SH-SY5Y (cell line): ENCODE measurements at regions not wholly inside any gene's neighbourhood (a gene's known extent, or its start where the extent isn't known, plus 50 kb on each side); places are given as distances from the start of the nearest gene placed in this dataset.

ENCODE experiments used
- GATA2 ChIP-seq: IDR thresholded peaks from 2 replicates; pipeline ENCODE4 v1.6.1; 2011; ENCODE audit warnings: mild to moderate bottlenecking, low read depth, low read length
- GATA3 ChIP-seq: IDR thresholded peaks from 2 replicates; pipeline ENCODE4 v1.6.1; 2011; ENCODE audit warnings: low read depth, mild to moderate bottlenecking, low read length, moderate library complexity

DNA sequence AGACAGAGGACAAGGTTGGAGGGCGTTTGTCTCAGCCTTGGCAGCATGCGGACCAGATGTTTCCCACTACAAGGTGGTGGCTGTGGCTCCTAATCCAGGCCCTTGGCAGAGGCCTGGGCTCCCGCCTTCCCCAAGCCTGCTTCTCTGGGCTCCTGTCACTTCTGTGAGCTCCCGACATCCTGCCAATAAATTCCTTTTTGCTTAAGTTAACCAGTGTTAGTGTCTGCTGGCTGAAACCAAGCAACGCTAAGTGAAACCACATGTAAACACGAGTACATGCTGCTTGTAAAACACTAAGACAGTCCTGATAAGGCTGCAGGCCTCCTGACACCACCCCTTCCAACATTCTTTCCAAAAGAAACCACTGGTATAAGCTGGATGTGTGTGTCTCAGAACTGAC, 263.6 kb upstream of the ZMIZ1 start:
- TF ChIP-seq GATA2 = peak; percentile 64
- no peak for TF ChIP-seq GATA3
